Spleen (tissue), 7 donors: ENCODE measurements at regions not wholly inside any gene's neighbourhood (a gene's known extent, or its start where the extent isn't known, plus 50 kb on each side); places are given as distances from the start of the nearest gene placed in this dataset.

Experiments
- CTCF ChIP-seq, 11 experiments: fragments of 200-600 bp in 7 of 11; fragments of 450-650 bp in 4 of 11; sonication (generic) in 4 of 11; IDR thresholded peaks in 8 of 11; conservative IDR thresholded peaks in 3 of 11; 1 replicate in 7 of 11; 2 replicates in 4 of 11; pipeline versions ENCODE4 v1.4.0 to v1.8.0; 2016 to 2021; ENCODE audit warnings: antibody characterized with exemption in 11 of 11, inconsistent platforms in 4 of 11, mild to moderate bottlenecking in 1 of 11
- POLR2A ChIP-seq, 3 donors: fragments of 450-650 bp; IDR thresholded peaks; one replicate each; pipeline ENCODE4 v1.5.1; 2017; ENCODE audit warnings: antibody characterized with exemption in 3 of 3, mild to moderate bottlenecking in 1 of 3
- donor health status: DM: no; HTN: no; CAD: no; lungs with moderate emphysema.
- donor health status: DM: no; HTN: no; CAD: no.
- donor health status: DM: no; HTN: no; CAD: no.

GRCh38 chr12:95605087-95605486, 53.8 kb upstream of the USP44 start:
- TF ChIP-seq CTCF (IDR thresholded peaks at IDR 0.05 in 8 of 11, conservative IDR thresholded peaks at IDR 0.05 in 3 of 11) (no peak), POLR2A (IDR thresholded peaks at IDR 0.05) (no peak)
